ENCODE measurements at regions not wholly inside any gene's neighbourhood (a gene's known extent, or its start where the extent isn't known, plus 50 kb on each side); places are given as distances from the start of the nearest gene placed in this dataset.

- TF ChIP-seq, protein P1, sequence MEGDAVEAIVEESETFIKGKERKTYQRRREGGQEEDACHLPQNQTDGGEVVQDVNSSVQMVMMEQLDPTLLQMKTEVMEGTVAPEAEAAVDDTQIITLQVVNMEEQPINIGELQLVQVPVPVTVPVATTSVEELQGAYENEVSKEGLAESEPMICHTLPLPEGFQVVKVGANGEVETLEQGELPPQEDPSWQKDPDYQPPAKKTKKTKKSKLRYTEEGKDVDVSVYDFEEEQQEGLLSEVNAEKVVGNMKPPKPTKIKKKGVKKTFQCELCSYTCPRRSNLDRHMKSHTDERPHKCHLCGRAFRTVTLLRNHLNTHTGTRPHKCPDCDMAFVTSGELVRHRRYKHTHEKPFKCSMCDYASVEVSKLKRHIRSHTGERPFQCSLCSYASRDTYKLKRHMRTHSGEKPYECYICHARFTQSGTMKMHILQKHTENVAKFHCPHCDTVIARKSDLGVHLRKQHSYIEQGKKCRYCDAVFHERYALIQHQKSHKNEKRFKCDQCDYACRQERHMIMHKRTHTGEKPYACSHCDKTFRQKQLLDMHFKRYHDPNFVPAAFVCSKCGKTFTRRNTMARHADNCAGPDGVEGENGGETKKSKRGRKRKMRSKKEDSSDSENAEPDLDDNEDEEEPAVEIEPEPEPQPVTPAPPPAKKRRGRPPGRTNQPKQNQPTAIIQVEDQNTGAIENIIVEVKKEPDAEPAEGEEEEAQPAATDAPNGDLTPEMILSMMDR (IDR thresholded peaks at IDR 0.05) = no peak
- no peak for TF ChIP-seq POLR2A (IDR thresholded peaks at IDR 0.05)
These were observed 366.7 kb downstream of the BTG1 start for GRCh38 chr12:91778938-91779400.

All from heart left ventricle (tissue), 13 donors.